Small intestine (tissue), 7 donors: ENCODE measurements at regions not wholly inside any gene's neighbourhood (a gene's known extent, or its start where the extent isn't known, plus 50 kb on each side); places are given as distances from the start of the nearest gene placed in this dataset.
A peak's percentile ranks its signal among the peaks of the same experiment; 100 is the strongest.
"Not testable (repeated sequence)": the region's sequence is repeated elsewhere in the genome, so short reads cannot be mapped to it uniquely, and the experiment has no call there.

Experiments
- DNase-seq, 2 donors: peaks; one replicate each; pipeline versions ENCODE4 v3.0.0 to v3.0.0-alpha.2; 2013
- FAIRE-seq: peaks from 2 replicates; lab custom pipeline; 2012; peaks lifted over from hg19 to GRCh38; lab: Jason Lieb, UNC
- H3K27ac ChIP-seq, 3 donors: one replicate each; pipeline ENCODE4 v1.5.1; 2013; ENCODE audit warnings: low read length in 2 of 3, mild to moderate bottlenecking in 2 of 3, control low read depth in 1 of 3, inconsistent platforms in 1 of 3, low read depth in 1 of 3, moderate library complexity in 1 of 3
- H3K27me3 ChIP-seq, 3 donors: one replicate each; pipeline ENCODE4 v1.6.1; 2013; ENCODE audit warnings: low read length in 3 of 3, inconsistent platforms in 1 of 3; ENCODE audit not compliant: control insufficient read depth in 3 of 3, insufficient read depth in 3 of 3
- H3K36me3 ChIP-seq, 3 donors: one replicate each; pipeline ENCODE4 v1.6.1; 2013; ENCODE audit warnings: low read length in 3 of 3, inconsistent platforms in 1 of 3, low read depth in 1 of 3, mild to moderate bottlenecking in 1 of 3, moderate library complexity in 1 of 3; ENCODE audit not compliant: control insufficient read depth in 3 of 3, insufficient read depth in 2 of 3
- H3K4me1 ChIP-seq, 3 donors: one replicate each; pipeline ENCODE4 v1.6.1; 2013; ENCODE audit warnings: low read length in 2 of 3, inconsistent platforms in 1 of 3, low read depth in 1 of 3, mild to moderate bottlenecking in 1 of 3, moderate library complexity in 1 of 3; ENCODE audit not compliant: control insufficient read depth in 3 of 3, insufficient read depth in 2 of 3
- H3K4me3 ChIP-seq, 3 donors: one replicate each; pipeline ENCODE4 v1.5.1; 2013; ENCODE audit warnings: low read length in 3 of 3, control low read depth in 1 of 3, inconsistent platforms in 1 of 3, low read depth in 1 of 3, mild to moderate bottlenecking in 1 of 3, moderate library complexity in 1 of 3
- H3K9me3 ChIP-seq, 2 donors: one replicate each; pipeline ENCODE4 v1.6.1; 2013; ENCODE audit warnings: low read depth in 1 of 2, low read length in 1 of 2; ENCODE audit not compliant: control insufficient read depth in 2 of 2, insufficient read depth in 1 of 2
- WGBS, 3 donors: extraction: QIAGEN DNeasy Blood & Tissue Kit; methylation state at CpG; one replicate each; pipeline ENCODE4 v1.1.7; 2013; 5-methylcytosine and 5-hydroxymethylcytosine counted together
- donor health status: healthy with polysubstance abuse.
- donor health status: control.
- donor health status: control.
- donor health status: Bipolar disorder and iron deficiency.
- donor health status: healthy.

DNA sequence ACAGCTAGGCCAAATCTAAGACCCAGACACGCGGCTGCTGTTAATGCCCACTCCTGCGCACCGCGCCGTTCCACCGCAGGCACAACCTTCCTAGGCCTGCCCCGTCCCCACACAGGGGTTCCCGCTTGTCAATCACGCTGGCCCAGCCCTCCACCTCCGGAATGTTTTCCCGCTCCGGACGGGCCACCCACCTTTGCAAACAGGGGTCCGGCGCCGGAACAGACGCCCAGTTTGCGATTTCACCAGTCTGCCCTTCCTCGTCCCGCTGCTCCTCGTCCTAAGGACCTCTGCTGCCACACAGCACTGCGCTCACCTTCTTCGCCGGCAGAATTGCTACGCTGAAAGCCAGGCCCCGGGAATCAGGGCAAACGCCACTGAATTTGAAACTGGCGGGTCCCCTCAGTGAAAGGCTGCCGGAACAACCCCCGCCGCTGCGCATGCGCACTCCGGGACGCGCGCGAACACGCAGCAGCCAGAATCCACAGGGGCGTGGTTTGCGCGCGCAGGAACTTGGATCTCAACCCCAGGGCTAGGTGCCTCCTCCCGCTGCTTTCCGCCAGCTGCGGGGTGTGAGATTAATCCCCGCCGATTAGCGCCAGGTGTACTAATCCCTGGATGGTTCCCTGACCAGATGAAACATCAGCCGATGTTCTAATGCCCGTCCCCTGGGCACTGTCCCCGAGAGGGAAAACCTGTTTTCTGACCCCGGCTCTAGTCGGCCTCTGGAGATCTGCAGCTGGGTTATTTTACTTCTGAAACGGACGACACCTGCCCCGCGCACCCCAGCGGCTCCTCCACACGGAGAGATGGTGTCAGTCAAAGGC is 159.7 kb downstream of the KLRB1 start:
- not testable (repeated sequence) for H3K27me3 ChIP-seq, H3K9me3 ChIP-seq, FAIRE-seq, H3K36me3 ChIP-seq, H3K4me1 ChIP-seq
- 0% methylated on average over 61 of the region's 61 CpGs for WGBS, 3 donors
- DNase-seq, result peak; percentile 90 to 92
- Histone ChIP-seq H3K4me3 (peak overlapping the region; percentile 41 to 78 (median 60)), H3K27ac (peak overlapping the region in 2 of 3 donors; percentile 33 to 65)

DNA sequence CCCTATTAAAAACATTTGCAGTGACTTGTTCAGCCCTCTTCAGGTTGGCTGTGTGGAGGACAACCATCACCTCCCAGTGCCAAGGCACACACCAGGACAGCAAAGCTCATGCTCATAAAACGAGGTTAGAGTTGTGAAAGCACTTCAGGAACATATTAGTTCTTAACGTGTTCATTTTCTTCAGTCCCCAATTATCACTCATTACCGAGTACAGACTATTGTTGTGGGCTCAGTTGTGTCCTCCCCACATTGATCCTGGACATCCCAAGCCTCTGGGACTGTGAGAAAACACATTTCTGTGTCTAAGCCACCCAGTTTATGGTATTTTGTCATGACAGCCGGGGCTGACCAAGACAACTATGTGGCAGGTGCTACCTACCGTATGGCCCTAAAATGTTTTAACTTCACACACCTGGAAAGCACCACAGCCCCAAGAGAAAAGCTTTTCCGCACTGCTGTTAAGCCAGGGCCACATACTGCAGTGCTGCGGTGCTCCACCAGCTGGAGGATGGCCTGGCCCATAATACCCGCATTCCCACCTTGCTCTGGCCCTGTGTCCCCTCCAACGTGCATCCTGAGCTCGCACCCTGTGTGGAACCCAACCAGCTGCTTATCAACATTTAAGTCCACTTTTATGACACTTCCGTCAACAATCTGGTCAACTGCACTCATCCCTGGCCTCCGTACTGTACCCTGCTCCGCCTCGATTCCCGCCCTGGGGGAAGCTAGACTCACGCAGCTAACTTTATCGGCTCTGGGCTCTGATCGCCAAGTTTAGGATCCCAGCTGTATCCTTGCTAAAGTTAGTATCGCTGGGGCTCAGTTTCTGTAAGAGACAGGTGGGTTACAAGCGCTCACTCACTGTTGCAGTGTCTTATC is 160.6 kb downstream of the KLRB1 start:
- not testable (repeated sequence) for FAIRE-seq, H3K27me3 ChIP-seq, H3K27ac ChIP-seq, H3K36me3 ChIP-seq, DNase-seq, H3K4me1 ChIP-seq, H3K9me3 ChIP-seq
- 6 to 22% (median 14%) methylated on average over 15 to 19 of the region's 20 CpGs for WGBS, 3 donors
- peak overlapping the region; percentile 41 to 78 (median 60) for H3K4me3 ChIP-seq

DNA sequence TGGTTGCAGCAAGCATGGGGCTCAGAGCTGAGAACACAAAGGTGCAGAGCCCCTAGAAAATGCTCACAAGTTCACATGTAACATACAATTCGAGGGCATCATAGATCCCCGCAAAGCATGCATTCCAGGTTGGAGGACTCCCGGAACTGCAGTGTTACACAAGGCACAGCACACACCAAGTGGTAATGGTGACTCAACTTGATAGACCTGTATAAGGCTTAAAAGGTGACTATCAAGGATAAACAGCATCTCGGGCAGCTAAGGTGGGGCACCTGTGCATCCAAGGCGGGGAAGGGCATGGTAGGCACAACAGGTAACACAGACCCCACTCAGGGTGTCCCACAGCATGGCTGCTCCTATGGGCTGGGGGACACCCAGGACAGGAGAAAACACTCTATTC is 167.3 kb downstream of the KLRB1 start:
- not testable (repeated sequence) for H3K36me3 ChIP-seq, H3K9me3 ChIP-seq, H3K4me3 ChIP-seq, H3K4me1 ChIP-seq, H3K27me3 ChIP-seq, FAIRE-seq, H3K27ac ChIP-seq, DNase-seq
- 85 to 94% (median 88%) methylated on average over 3 to 5 of the region's 5 CpGs for WGBS, 3 donors

GRCh38 chr12:9435682-9436081 is 172.0 kb downstream of the KLRB1 start:
- not testable (repeated sequence) for H3K27ac ChIP-seq, H3K27me3 ChIP-seq, H3K36me3 ChIP-seq, FAIRE-seq, H3K4me1 ChIP-seq, DNase-seq, H3K9me3 ChIP-seq, H3K4me3 ChIP-seq
- 81 to 97% (median 86%) methylated on average over 4 to 8 of the region's 15 CpGs for WGBS, 3 donors

- FAIRE-seq, H3K27ac ChIP-seq, DNase-seq: not testable (repeated sequence)
Measured at GRCh38 chr12:9430385-9430784, 177.3 kb downstream of the KLRB1 start.

DNA sequence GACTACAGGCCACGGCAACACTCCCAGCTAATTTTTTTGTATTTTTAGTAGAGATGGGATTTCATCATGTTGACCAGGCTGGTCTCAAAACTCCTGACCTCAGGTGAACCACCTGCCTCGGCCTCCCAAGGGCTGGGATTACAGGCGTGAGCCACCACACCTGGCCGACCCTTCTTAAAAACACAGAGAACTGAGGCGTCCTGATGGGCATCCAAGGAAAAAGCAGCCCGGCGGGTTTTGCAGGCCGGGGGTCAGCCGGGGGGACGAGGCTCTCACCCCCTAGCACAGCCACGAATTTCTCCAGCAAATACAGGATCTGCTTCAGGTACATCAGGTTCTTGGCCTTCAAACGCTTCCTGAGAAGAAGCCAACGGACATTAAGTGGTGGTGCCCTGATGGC is 178.9 kb downstream of the KLRB1 start:
- WGBS, 3 donors, result 93 to 98% (median 94%) methylated on average over 11 of the region's 13 CpGs
- FAIRE-seq, DNase-seq: not testable (repeated sequence)

More at GRCh38 chr12:9430385-9430784, 177.3 kb downstream of the KLRB1 start:
- not testable (repeated sequence) for H3K9me3 ChIP-seq, H3K4me1 ChIP-seq, H3K36me3 ChIP-seq, H3K4me3 ChIP-seq, H3K27me3 ChIP-seq
- WGBS, 3 donors, result 87 to 94% (median 94%) methylated on average over 3 to 19 of the region's 19 CpGs

DNA sequence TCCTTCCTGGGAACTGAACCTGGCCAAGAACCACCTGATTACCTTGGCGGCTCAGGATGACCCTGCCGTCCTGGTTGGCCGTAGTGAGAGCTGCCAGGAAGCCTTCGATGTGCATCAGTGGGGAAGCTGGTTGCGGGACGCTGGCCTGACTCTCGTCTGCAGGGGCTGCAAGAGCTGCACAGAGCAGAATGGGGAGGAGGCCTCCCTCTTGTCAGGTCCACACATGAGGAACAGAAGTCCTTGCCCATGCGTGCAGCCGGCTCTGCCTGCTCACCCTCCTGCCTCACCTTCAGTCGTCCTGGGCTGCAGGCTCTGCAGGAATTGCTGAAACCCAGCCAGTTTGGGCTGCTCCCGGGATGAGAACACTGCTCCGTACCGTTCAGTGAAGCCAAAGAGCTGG is 182.3 kb downstream of the KLRB1 start:
- FAIRE-seq, H3K9me3 ChIP-seq, H3K4me3 ChIP-seq, DNase-seq, H3K27me3 ChIP-seq, H3K27ac ChIP-seq, H3K36me3 ChIP-seq, H3K4me1 ChIP-seq: not testable (repeated sequence)
- WGBS, 3 donors, result 96 to 100% (median 98%) methylated on average over 7 to 10 of the region's 13 CpGs

More for the DNA sequence above, 178.9 kb downstream of the KLRB1 start:
- H3K4me3 ChIP-seq, H3K27ac ChIP-seq, H3K27me3 ChIP-seq, H3K36me3 ChIP-seq, H3K4me1 ChIP-seq, H3K9me3 ChIP-seq: not testable (repeated sequence)

DNA sequence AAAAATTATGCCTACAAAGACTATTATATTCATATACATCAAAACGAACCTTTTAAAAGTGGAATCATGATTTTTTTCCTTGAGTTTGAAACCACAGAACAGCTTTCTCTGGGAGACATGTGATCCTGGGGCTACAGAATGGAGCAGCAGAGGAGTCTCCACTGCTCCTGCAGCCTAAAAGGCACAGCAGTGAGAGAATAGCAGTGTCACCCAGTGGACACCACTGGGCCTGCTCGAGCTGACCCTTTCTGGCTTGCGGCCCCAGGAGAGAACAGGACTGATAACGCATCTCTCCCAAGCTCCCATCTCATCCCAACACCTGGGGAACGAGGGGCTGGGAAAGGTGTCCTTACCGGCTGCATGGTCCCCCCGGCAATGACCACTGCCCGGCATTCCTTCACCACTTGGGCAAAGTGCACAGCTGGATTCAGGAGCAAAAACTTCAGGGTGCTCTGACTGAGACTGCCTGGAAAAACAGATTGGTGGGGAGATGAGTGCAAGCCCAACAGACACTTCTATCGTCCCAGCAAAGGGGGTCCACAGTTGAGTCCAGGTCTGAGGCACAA is 183.5 kb downstream of the KLRB1 start:
- H3K4me3 ChIP-seq, H3K27ac ChIP-seq, H3K4me1 ChIP-seq, FAIRE-seq, DNase-seq, H3K27me3 ChIP-seq, H3K36me3 ChIP-seq, H3K9me3 ChIP-seq: not testable (repeated sequence)
- 91 to 94% (median 93%) methylated on average over 9 of the region's 9 CpGs for WGBS, 3 donors
